HG02759 (cell line): ENCODE measurements at regions not wholly inside any gene's neighbourhood (a gene's known extent, or its start where the extent isn't known, plus 50 kb on each side); places are given as distances from the start of the nearest gene placed in this dataset.
"Not testable (repeated sequence)": the region's sequence is repeated elsewhere in the genome, so short reads cannot be mapped to it uniquely, and the experiment has no call there.

ENCODE experiments used
- ATAC-seq: cut with Tn5 transposase; IDR thresholded peaks from one replicate; pipeline ENCODE4 v1.9.1; 2021; ENCODE audit warnings: mild to moderate bottlenecking, moderate library complexity; ENCODE audit not compliant: unreplicated experiment

GRCh38 chr4:153877898-153878297, 89.0 kb upstream of the SFRP2 start:
- ATAC-seq: no peak

GRCh38 chr4:153873741-153874140, 84.9 kb upstream of the SFRP2 start:
- no peak for ATAC-seq

GRCh38 chr4:153866766-153867165, 77.9 kb upstream of the SFRP2 start:
- ATAC-seq: not testable (repeated sequence)

GRCh38 chr4:153852501-153852900, 63.6 kb upstream of the SFRP2 start:
- no peak for ATAC-seq

- no peak for ATAC-seq
Observed at GRCh38 chr4:153850533-153851280, 61.8 kb upstream of the SFRP2 start.

GRCh38 chr4:153844144-153844543, 55.3 kb upstream of the SFRP2 start:
- ATAC-seq: no peak
